ENCODE measurements at regions not wholly inside any gene's neighbourhood (a gene's known extent, or its start where the extent isn't known, plus 50 kb on each side); places are given as distances from the start of the nearest gene placed in this dataset.

DNA sequence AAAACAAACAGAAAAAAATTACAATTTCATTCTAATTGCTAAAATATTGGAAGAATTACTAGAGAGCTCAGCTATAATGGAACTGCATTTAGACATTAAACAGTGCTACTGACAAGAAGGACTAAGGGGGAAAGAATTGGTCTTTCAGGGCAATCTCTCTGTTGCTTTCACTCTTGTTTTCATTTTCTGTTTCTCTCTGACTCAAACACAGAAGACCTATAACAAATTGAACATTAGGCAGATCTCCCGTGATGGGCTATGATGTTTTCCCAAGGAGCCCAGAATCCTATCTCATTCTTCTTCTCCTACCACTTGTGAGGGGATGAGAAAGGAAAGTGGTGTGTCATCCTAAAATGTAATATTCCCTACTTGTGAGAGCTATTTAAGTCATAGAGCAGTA lies 358.0 kb upstream of the TGFBR2 start:
- no peak overlapping the region for H3K27ac ChIP-seq
- peaks cover 0 to 4% (median 0%) of the 10 kb centered on the region in 4 donors for H3K4me1 ChIP-seq
- TF ChIP-seq, protein P1, sequence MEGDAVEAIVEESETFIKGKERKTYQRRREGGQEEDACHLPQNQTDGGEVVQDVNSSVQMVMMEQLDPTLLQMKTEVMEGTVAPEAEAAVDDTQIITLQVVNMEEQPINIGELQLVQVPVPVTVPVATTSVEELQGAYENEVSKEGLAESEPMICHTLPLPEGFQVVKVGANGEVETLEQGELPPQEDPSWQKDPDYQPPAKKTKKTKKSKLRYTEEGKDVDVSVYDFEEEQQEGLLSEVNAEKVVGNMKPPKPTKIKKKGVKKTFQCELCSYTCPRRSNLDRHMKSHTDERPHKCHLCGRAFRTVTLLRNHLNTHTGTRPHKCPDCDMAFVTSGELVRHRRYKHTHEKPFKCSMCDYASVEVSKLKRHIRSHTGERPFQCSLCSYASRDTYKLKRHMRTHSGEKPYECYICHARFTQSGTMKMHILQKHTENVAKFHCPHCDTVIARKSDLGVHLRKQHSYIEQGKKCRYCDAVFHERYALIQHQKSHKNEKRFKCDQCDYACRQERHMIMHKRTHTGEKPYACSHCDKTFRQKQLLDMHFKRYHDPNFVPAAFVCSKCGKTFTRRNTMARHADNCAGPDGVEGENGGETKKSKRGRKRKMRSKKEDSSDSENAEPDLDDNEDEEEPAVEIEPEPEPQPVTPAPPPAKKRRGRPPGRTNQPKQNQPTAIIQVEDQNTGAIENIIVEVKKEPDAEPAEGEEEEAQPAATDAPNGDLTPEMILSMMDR (IDR thresholded peaks at IDR 0.05) = no peak
- no peak for TF ChIP-seq EP300 (IDR thresholded peaks at IDR 0.05)
- TF ChIP-seq POLR2AphosphoS5 (IDR thresholded peaks at IDR 0.05) = no peak
- no peak for TF ChIP-seq POLR2A (IDR thresholded peaks at IDR 0.05)
- intact Hi-C loops (cut with DNase I) = no loop called here
- H3K4me3 ChIP-seq = no peak overlapping the region
- H3K27me3 ChIP-seq = no peaks in the 10 kb centered on the region
- WGBS, 2 donors = 48 to 78% methylated on average over 1 of the region's 1 CpG
- H3K36me3 ChIP-seq = no peaks in the 10 kb centered on the region
- no peaks in the 10 kb centered on the region for H3K9me3 ChIP-seq
- DNase-seq = no peak

DNA sequence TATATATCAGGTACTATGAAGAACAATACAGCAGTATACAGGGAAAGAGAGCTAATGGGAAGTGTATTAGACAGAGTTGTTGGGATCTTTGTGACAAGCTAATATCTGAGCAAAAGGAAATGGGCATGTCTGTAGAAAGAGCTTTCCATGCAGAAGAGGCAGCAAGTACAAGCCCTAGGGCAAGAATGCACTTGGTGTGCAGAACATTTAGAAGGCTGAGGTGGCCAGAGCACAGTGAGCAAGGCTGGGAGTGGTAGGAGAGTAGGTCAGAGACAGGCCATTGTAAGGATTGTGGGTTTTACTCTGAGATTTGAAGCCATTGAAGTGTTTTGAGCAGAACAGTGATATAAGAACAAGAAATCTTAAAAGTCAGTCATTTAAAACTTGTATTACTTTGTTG lies 353.9 kb upstream of the TGFBR2 start:
- no peak overlapping the region for H3K4me3 ChIP-seq
- TF ChIP-seq, protein P1 (IDR thresholded peaks at IDR 0.05) = no peak
- no peaks in the 10 kb centered on the region for H3K36me3 ChIP-seq
- intact Hi-C loops (cut with DNase I) = no loop called here
- peaks cover 0 to 4% (median 0%) of the 10 kb centered on the region in 4 donors for H3K4me1 ChIP-seq
- no peaks in the 10 kb centered on the region for H3K27me3 ChIP-seq
- H3K9me3 ChIP-seq = no peaks in the 10 kb centered on the region
- no peak for DNase-seq
- H3K27ac ChIP-seq = no peak overlapping the region

DNA sequence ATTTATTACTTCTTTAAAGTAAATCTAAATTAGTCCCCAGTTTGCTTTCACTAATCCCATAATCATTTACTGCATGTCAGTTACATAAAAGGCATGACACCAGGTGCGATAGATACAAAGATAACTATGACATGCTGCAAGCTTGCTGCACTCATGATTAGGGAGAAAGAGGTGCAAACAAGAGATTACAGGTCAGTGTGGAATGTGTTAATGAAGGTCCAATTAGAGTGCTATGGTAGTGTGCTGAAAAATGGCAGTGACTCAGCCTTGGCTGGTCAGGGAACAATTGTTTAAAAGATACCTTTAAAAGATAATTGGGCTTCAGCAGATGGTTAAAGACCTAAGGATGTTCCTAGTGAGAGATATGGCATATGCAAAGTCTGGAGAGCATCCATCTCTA lies 352.6 kb upstream of the TGFBR2 start:
- H3K27ac ChIP-seq = no peak overlapping the region
- TF ChIP-seq, protein P1 (IDR thresholded peaks at IDR 0.05) = no peak
- no peaks in the 10 kb centered on the region for H3K27me3 ChIP-seq
- H3K36me3 ChIP-seq = no peaks in the 10 kb centered on the region
- H3K4me3 ChIP-seq = no peak overlapping the region
- intact Hi-C loops (cut with DNase I) = no loop called here
- 95 to 99% methylated on average over 1 of the region's 1 CpG for WGBS, 2 donors
- H3K9me3 ChIP-seq = no peaks in the 10 kb centered on the region
- DNase-seq = no peak
- peaks cover 0 to 4% (median under 1%) of the 10 kb centered on the region in 4 donors for H3K4me1 ChIP-seq

DNA sequence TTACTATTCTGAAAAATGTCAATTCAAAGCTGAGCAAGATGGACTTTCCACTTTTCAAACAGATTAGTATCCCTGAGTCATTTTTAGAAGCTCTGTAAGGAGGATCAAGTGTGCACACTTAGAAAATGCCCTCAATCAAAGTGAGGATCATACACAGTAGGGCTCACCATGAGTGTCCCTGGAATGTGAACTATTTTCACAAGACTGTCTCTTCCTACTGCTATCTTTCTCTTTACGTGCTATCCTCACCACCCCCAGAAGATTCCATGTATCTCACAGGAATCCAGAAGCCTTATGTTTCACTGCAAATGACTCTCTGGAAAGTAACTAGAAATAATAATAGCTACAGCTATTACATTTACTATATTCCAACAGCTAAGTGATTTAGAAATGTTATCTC lies 349.9 kb upstream of the TGFBR2 start:
- TF ChIP-seq EP300 (IDR thresholded peaks at IDR 0.05) (no peak), POLR2A (IDR thresholded peaks at IDR 0.05) (no peak)
- Histone ChIP-seq H3K4me3 (no peak overlapping the region), H3K9me3 (no peaks in the 10 kb centered on the region), H3K27ac (no peak overlapping the region), H3K27me3 (no peaks in the 10 kb centered on the region), H3K36me3 (no peaks in the 10 kb centered on the region), H3K4me1 (peaks cover 0 to 6% (median 5%) of the 10 kb centered on the region in 4 donors)
- 97% methylated on average over 1 of the region's 1 CpG for WGBS, 2 donors
- intact Hi-C loops (cut with DNase I) = no loop called here
- DNase-seq = no peak

DNA sequence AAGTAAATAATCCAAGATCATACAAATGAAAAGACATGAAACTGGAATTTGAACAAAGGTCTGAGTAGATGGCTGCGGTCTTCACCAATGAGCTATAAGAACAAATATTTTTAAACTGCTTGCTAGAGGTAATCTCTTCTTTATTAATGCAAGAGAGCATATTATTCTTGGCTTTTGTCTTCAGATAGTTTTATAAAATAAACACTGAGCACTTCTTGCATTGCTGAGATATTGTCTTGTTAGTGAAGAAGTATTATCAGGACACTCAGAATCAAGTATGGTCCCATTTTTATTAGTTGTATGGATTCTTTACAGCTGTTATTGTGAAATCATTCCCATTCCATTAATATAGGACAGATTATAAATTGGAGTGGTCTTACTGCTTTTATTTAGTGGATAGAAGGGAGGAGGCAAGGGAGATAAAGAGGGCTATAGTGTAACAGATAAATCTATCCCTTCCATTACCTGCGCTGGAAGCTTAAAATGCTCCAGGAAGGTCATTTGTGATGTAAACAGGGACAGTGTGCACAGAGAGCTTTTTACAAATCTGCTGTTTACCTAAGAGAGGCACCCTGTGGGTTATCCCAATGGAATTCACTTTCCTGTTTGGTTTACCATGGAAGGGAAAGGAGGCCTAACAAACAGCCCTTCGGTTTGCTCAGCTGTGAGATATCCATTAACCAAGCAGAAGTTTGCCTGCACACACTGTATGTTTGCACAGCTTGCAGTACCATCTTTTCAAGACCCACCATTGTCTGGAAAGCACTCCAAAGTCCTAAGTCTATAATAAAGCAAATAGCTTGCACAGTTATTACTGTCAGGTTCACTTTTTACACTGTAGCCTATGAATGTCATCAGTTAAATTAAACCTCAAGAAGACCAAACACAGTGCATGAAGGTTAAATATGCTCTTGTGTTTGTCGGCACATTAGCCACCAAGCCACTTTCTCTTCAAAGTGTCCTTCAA lies 347.7 kb upstream of the TGFBR2 start:
- DNase-seq = no peak
- WGBS, 2 donors = 33 to 71% methylated on average over 4 of the region's 4 CpGs
- H3K27me3 ChIP-seq = no peaks in the 10 kb centered on the region
- intact Hi-C loops (cut with DNase I) = no loop called here
- no peak for TF ChIP-seq POLR2A (IDR thresholded peaks at IDR 0.05)
- TF ChIP-seq POLR2AphosphoS5 (IDR thresholded peaks at IDR 0.05) = no peak
- no peak for TF ChIP-seq EP300 (IDR thresholded peaks at IDR 0.05)
- TF ChIP-seq, protein P1 (IDR thresholded peaks at IDR 0.05) = no peak
- H3K36me3 ChIP-seq = no peaks in the 10 kb centered on the region
- no peak overlapping the region for H3K4me3 ChIP-seq
- H3K4me1 ChIP-seq = peaks cover 0 to 27% (median 17%) of the 10 kb centered on the region in 4 donors
- H3K27ac ChIP-seq = no peak overlapping the region
- H3K9me3 ChIP-seq = no peaks in the 10 kb centered on the region

All from sigmoid colon (tissue), 6 donors.